Caco-2 (cell line): ENCODE measurements at regions not wholly inside any gene's neighbourhood (a gene's known extent, or its start where the extent isn't known, plus 50 kb on each side); places are given as distances from the start of the nearest gene placed in this dataset.

Source experiments
- BruUV-seq: library from RNA; stranded (reverse); fragments of 400-500 nt; replicated peaks from 2 replicates; lab custom pipeline; 2021; lab: Mats Ljungman, UMichigan
- CTCF ChIA-PET: fragments of 300-600 bp; sonication (Branson Sonifier 250); formaldehyde crosslinking; loops from one replicate; lab custom pipeline; 2022; ENCODE audit warnings: antibody characterized with exemption; lab: Charles Lee
- POLR2A ChIA-PET: fragments of 300-600 bp; sonication (Branson Sonifier 250); formaldehyde crosslinking; loops from one replicate; lab custom pipeline; 2022; ENCODE audit warnings: antibody characterized with exemption; lab: Charles Lee
- DNase-seq, 2 experiments: peaks; one replicate each; pipeline versions ENCODE4 v3.0.0 to v3.0.0-alpha.2; 2020 to 2022
- H3K27me3 ChIP-seq: replicated peaks from 2 replicates; pipeline ENCODE4 v1.6.0; 2011; ENCODE audit warnings: low read length; ENCODE audit not compliant: control insufficient read depth, insufficient read depth
- H3K36me3 ChIP-seq: 2 replicates; pipeline ENCODE4 v1.5.1; 2011; ENCODE audit warnings: low read length; ENCODE audit not compliant: control insufficient read depth, insufficient read depth
- H3K4me1 ChIP-seq: fragments of 250-450 bp; sonication (Bioruptor Pico); 2 replicates; pipeline ENCODE4 v1.5.1; 2020; ENCODE audit warnings: mild to moderate bottlenecking
- H3K4me3 ChIP-seq: 2 replicates; pipeline ENCODE4 v1.5.1; 2011; ENCODE audit warnings: low read depth, mild to moderate bottlenecking, control low read depth, low read length
- H3K9me3 ChIP-seq: fragments of 250-450 bp; sonication (Bioruptor Pico); 2 replicates; pipeline ENCODE4 v1.5.1; 2020; ENCODE audit warnings: mild to moderate bottlenecking, moderate library complexity
- H3K27ac Mint-ChIP-seq: one replicate; pipeline ENCODE4 v1.8.0; 2022; ENCODE audit warnings: mixed read lengths; ENCODE audit not compliant: unreplicated experiment
- H3K27me3 Mint-ChIP-seq: one replicate; pipeline ENCODE4 v1.8.0; 2022; ENCODE audit warnings: mixed read lengths; ENCODE audit not compliant: insufficient read depth, unreplicated experiment
- H3K36me3 Mint-ChIP-seq: one replicate; pipeline ENCODE4 v1.8.0; 2022; ENCODE audit warnings: mild to moderate bottlenecking, mixed read lengths; ENCODE audit not compliant: insufficient read depth, unreplicated experiment
- H3K4me1 Mint-ChIP-seq: one replicate; pipeline ENCODE4 v1.8.0; 2022; ENCODE audit warnings: low read depth, mixed read lengths; ENCODE audit not compliant: unreplicated experiment
- H3K4me3 Mint-ChIP-seq: one replicate; pipeline ENCODE4 v1.8.0; 2022; ENCODE audit warnings: mild to moderate bottlenecking, moderate library complexity, mixed read lengths; ENCODE audit not compliant: unreplicated experiment
- H3K9me3 Mint-ChIP-seq: one replicate; pipeline ENCODE4 v1.8.0; 2022; ENCODE audit warnings: mixed read lengths; ENCODE audit not compliant: unreplicated experiment
- CTCF ChIP-seq, 2 experiments: fragments of 200-600 bp in 1 of 2; IDR thresholded peaks; 1 replicate in 1 of 2; 2 replicates in 1 of 2; pipeline versions ENCODE4 v1.5.1 to v1.8.0; 2011 to 2022; ENCODE audit warnings: antibody characterized with exemption in 1 of 2, control low read depth in 1 of 2, inconsistent platforms in 1 of 2, low read depth in 1 of 2, low read length in 1 of 2, mild to moderate bottlenecking in 1 of 2, moderate library complexity in 1 of 2; ENCODE audit not compliant: insufficient read depth in 1 of 2, severe bottlenecking in 1 of 2, unreplicated experiment in 1 of 2
- intact Hi-C: fragments of 100-400 bp; cut with micrococcal nuclease; formaldehyde crosslinking; loops from one replicate; pipeline ENCODE4 v1.10.0; 2022; ENCODE audit not compliant: unreplicated experiment

- H3K4me1 ChIP-seq = no peaks in the 10 kb centered on the region
- no TSS peak for BruUV-seq
- Mint-ChIP-seq H3K36me3 (no peaks in the 10 kb centered on the region), H3K4me1 (no peaks in the 10 kb centered on the region), H3K27ac (no peak overlapping the region), H3K4me3 (no peak overlapping the region), H3K9me3 (no peaks in the 10 kb centered on the region), H3K27me3 (no peaks in the 10 kb centered on the region)
- H3K9me3 ChIP-seq = no peaks in the 10 kb centered on the region
- H3K4me3 ChIP-seq = no peak overlapping the region
- CTCF ChIA-PET = no interaction called here
- no peaks in the 10 kb centered on the region for H3K36me3 ChIP-seq
- POLR2A ChIA-PET = no interaction called here
- H3K27me3 ChIP-seq = no peaks in the 10 kb centered on the region
- DNase-seq = no peak
- no peak for TF ChIP-seq CTCF (IDR thresholded peaks at IDR 0.05; ENCODE audit: insufficient read depth in 1 of 2, low read depth in 1 of 2, low read length in 1 of 2, severe bottlenecking in 1 of 2, unreplicated experiment in 1 of 2)
- intact Hi-C loops = no loop called here
These were observed 528.4 kb downstream of the PPARGC1A start for GRCh38 chr4:23361453-23361852.

- Histone ChIP-seq H3K36me3 (no peaks in the 10 kb centered on the region), H3K4me3 (no peak overlapping the region), H3K4me1 (no peaks in the 10 kb centered on the region), H3K9me3 (no peaks in the 10 kb centered on the region), H3K27me3 (no peaks in the 10 kb centered on the region)
- no peak for TF ChIP-seq CTCF (IDR thresholded peaks at IDR 0.05; ENCODE audit: insufficient read depth in 1 of 2, low read depth in 1 of 2, low read length in 1 of 2, severe bottlenecking in 1 of 2, unreplicated experiment in 1 of 2)
- BruUV-seq = no TSS peak
- H3K27ac Mint-ChIP-seq = no peak overlapping the region
- no peaks in the 10 kb centered on the region for H3K4me1 Mint-ChIP-seq
- peaks cover 1% of the 10 kb centered on the region for H3K27me3 Mint-ChIP-seq
- intact Hi-C loops = no loop called here
- no peaks in the 10 kb centered on the region for H3K36me3 Mint-ChIP-seq
- H3K9me3 Mint-ChIP-seq = no peaks in the 10 kb centered on the region
- H3K4me3 Mint-ChIP-seq = no peak overlapping the region
- CTCF ChIA-PET = no interaction called here
- no peak for DNase-seq
- POLR2A ChIA-PET = no interaction called here
These were observed 529.1 kb downstream of the PPARGC1A start for GRCh38 chr4:23360718-23361117.

- Mint-ChIP-seq H3K4me3 (no peak overlapping the region), H3K27me3 (peaks cover 4% of the 10 kb centered on the region), H3K27ac (no peak overlapping the region), H3K4me1 (no peaks in the 10 kb centered on the region), H3K9me3 (no peaks in the 10 kb centered on the region), H3K36me3 (no peaks in the 10 kb centered on the region)
- Histone ChIP-seq H3K4me3 (no peak overlapping the region), H3K36me3 (no peaks in the 10 kb centered on the region), H3K9me3 (no peaks in the 10 kb centered on the region), H3K4me1 (no peaks in the 10 kb centered on the region), H3K27me3 (no peaks in the 10 kb centered on the region)
- BruUV-seq = no TSS peak
- ChIA-PET CTCF (no interaction called here), POLR2A (no interaction called here)
- intact Hi-C loops = no loop called here
- DNase-seq = no peak
- no peak for TF ChIP-seq CTCF (IDR thresholded peaks at IDR 0.05; ENCODE audit: insufficient read depth in 1 of 2, low read depth in 1 of 2, low read length in 1 of 2, severe bottlenecking in 1 of 2, unreplicated experiment in 1 of 2)
These were observed 534.6 kb downstream of the PPARGC1A start for GRCh38 chr4:23355258-23355657.
